GM18498 (cell line): ENCODE measurements at regions not wholly inside any gene's neighbourhood (a gene's known extent, or its start where the extent isn't known, plus 50 kb on each side); places are given as distances from the start of the nearest gene placed in this dataset.

Experiments
- ATAC-seq: cut with Tn5 transposase; IDR thresholded peaks from one replicate; pipeline ENCODE4 v1.9.1; 2021; ENCODE audit warnings: mild to moderate bottlenecking, moderate library complexity; ENCODE audit not compliant: unreplicated experiment

DNA sequence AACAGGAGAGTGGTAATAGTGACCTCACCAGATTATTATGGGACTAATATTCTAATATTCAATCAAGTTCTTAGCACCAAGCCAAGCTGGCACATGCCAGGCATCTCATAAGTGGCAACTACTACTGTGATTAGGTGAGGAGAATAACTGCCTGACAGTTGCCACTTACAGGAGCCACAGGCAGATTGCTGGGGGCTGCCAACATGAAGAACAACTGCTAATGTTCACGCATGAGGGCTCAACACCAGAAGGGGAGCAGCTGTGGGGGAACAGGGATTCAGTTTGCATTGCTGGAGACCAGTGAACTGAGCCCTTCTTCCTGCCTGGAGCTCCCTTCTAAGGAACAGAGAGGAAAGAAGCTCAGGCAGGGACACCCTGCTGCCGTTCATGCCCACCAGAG is 504.5 kb downstream of the FOXO1 start:
- no peak for ATAC-seq

DNA sequence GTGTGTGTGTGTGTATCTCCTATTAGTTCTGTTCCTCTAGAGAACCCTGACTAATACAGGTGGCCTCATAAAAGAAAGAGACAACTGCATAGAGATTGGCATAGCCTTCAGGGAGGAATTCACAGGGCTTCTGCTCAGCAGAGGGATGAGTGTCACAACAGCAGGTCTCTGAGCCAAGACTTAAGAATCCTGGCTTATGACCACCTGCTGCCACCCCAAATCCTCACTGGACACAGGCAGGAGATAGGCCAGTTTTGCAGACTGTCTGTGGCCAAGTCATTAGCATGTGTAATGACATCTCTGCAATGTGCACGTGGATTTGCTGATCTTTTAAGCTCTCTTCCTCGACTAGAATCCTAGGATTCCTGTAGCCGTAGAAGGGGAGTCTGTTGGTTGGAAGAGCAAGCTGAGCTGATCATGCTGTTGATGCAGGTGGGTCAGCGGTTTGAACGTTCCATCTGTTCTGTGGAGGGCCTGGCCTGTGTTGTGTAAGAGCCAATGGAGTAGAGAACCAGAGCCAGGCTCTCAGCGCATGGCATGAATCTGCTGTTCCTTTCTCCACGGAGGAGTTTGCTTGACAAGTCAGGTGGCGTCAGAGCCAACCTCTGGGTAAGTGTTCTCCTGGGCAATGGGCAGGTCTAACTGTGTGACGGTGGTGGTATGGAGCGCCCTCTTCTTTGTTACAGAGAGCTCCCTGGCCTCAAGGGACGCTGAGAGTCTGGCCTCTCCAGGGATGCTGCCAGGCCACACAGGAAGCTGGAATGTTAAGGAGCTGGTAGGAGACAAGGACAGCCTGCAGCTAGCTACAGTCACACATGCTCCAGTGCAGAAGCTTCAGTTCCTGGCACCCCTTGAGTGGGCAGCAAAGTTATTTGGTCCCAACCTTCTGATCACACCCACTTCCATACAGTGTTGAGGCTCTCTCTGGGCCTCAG is 503.1 kb downstream of the FOXO1 start:
- no peak for ATAC-seq

DNA sequence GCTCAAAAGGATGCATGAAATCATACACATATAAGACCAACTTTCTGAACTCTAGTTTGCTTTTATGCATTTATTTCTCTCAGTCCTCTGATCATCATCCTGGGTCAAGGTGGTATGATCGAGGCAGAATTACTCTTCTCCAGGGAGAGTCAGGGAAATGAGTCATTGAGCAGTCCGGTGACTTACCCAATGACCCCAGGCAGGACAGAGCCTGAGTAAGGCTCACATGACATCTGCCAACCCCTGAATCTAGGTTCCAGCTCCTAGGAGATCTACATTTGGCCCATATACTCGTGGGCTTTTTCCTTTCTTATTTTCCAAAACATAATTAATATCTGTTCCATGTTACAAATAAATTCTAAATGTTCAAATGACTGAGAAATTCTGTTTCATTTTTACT is 502.3 kb downstream of the FOXO1 start:
- ATAC-seq, result no peak

DNA sequence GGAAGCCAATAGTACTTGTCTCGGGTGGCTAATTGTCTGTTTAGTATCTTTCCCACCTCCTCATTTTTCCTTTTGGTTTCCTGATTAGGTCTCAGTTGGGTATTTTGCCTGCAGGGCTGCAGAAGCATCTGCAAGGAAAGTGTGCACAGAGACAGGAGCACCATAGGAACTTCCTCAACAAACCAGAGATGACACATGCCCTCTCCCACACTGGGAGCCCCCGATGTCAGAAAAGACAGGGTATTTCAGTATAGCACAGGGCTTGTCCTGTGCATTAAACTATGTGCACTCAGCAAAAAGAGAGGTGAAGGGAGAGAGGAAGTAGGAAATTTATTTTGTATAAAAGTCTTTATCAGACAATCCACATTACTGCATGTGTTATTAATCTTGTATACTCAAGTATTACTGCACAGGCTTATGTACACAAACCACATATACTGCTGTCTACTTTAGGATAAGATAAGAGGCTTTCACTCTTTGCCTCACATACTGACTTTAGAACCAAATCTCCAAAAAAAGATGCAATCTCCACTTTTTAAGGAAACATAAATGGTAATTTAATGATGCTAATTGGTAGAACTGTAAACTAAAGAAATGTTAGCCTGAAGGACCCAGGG is 501.0 kb downstream of the FOXO1 start:
- no peak for ATAC-seq

DNA sequence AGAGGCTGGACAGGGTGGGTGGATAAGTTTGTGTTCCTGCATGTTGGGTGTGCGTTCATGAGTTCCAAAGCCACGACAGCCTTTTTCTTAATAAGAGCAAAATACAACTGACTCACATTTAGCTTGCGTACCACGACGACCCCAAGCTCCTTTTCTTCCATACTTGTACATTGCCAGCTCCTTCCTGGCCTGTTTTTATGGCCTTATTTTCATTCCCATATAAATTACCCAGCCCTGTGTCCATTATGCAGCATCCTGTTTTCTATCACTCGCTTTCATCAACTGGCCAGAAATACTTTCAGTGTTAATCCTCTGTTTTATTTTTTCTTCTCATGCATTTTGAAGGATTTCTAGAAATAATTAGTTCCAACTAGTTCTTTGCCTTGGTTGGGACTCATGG is 499.1 kb downstream of the FOXO1 start:
- no peak for ATAC-seq

DNA sequence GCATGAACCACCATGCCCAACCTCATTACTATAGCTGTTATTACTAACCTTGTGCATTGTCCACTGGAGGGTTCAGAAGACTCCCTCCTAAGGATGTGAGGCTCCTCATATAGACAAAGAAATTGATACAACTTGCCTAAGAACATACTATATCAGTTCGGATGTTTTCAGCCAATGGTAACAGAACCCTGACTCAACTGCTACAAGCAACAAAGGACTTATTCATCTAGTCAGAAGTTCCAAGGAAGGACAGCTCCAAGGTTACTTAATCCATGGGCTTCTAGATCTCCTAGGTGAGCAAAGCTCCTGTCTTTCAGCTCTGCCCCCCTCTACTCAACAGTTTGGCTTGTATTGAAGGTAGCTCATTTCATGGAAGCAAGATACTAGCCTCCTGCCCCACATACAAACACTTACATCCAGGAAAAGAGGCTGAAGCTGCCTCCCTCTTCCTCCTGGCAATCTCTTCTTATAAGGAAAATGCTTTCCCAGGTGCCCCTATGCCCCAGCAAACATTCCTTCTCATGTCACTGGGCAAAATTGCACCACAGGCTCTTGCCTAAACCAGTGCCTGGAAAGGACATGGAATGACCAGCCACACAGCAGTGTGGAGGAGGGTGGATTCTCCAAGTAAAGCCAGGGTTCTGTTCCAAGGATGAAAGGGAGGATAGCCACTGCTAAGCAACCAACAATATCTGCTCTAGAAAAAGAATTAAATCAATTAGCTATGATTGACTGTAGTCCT is 497.8 kb downstream of the FOXO1 start:
- ATAC-seq, result no peak

DNA sequence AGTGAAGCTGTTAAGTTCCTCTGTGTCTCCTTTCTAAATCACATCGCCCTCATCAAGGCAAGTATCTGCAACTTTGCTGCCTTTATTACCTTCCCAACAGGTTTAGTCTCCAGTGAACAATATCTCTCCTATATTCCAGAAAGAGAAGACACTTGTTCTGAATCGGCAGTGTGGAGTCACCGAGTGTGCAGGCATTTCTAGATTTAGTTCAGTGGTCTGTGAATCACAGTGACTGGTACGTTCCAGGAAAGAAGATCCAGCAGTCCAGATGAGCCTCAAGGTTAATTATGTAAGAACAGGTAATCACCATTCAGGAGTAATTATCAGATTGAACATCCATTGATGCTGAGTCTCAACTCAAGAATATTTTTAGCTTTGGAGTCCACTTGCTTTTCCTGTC is 497.0 kb downstream of the FOXO1 start:
- ATAC-seq, result no peak

DNA sequence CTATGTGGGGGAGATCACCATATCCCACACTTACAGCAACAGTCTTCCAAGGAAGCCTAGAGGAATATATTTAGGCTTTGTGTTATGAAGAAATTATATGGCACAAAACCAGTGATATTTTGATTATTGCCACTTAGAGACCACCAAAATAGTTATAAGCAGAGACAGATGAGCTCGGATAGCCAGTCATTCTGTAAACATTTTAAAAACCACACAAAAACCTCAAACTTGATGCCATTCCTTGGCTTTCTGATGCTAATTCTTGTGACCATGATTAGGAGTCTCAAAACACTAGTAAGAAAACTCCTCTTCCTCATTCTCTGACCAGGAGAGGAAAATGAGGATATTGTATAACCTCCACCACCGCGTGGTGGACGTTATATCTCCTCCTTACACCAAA is 496.4 kb downstream of the FOXO1 start:
- no peak for ATAC-seq

DNA sequence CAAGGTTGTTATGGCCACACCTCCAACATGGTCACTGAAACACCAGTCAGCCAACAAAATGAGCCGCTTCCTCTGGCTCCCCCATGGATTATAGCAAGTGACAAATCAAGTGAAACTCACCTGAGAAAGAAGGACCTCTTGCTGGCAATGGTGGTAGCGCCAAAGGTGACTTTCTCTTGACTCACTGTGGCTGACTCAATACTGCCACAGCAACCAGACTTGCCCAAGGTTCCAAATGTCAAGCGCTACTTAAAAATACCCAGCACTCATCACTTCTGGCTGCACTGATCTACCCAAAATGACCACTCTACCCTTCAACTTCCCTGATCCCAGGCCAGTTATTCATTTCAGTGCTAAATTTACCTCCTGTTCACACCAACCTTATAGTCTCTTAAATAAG is 495.5 kb downstream of the FOXO1 start:
- ATAC-seq, result no peak

DNA sequence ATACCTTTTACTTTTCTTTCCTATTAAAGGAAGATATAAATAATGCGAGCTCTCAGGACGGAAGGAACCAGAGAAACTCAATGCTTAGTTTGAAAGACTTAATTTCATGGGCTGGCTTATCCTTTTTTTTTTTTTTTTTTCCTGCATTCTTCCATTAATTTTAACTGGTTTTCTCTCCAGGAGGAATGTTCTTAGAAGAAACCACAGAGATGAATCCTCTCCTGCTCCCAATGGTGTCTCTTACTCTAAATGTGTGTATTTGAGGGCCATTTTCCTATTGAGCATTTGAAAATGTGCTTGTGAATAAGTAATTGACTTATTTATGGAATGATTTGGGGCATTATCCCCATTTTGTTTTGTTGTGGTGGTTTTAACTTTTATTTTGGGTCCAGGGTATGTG is 494.9 kb downstream of the FOXO1 start:
- ATAC-seq, result no peak

DNA sequence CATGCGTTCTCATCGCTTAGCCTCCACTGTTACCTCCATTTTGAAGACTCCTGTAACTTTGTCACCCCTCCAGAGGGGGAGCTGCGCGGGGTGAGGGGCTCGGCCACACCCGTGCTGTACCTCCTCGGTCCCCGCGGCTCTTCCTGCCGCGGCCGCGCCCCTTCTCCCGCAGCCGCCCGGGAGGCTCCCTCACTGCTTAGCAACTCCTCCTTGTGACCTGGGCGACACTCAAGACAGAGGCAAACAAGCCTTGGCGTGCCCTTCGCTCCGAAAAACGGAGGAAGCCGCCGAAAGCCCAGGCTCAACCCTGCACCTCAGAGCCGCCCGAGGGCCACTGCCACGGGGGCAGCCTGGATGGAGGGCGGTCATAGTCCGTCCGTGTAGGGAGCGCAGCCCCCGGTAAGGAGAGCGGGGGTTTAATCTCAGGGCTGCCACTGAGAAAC is 494.3 kb downstream of the FOXO1 start:
- ATAC-seq, result no peak

DNA sequence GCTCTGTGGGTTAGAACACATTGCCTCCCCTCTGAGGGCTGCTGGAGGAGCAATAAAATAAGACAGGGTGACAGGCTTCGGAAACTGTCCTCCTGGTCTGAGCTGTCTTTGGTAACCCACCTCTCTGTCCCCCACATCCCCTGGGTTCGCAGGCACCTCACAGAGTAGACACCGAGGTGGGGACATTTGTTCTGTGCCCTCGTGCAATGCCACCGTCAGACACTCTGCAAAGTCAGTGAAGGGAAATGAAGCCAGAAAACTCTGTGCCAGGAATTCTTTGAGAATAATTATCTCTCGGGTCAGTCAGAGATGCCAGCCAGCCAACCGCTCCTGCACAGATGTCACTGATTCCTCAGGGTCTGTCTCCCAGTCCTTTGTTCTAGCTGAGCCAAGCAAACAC is 493.6 kb downstream of the FOXO1 start:
- no peak for ATAC-seq

DNA sequence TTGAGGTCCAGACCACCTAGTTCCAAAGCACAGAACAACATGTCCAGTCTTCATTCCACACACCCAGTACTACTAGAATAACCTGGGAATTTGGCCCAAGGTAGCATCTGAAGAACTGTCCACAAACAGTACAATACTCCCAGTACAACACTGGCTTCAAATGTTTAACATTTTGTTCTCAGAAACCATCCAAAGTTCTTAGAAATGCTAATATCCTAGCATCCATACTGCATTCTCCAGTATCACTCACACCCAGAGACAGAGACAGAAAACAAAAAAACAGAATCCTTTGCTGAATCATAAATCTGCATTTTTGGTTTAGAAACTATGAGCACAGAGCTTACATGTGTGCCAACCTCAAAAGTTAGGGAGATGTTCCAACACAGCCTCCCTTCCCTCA is 490.8 kb downstream of the FOXO1 start:
- ATAC-seq, result no peak

DNA sequence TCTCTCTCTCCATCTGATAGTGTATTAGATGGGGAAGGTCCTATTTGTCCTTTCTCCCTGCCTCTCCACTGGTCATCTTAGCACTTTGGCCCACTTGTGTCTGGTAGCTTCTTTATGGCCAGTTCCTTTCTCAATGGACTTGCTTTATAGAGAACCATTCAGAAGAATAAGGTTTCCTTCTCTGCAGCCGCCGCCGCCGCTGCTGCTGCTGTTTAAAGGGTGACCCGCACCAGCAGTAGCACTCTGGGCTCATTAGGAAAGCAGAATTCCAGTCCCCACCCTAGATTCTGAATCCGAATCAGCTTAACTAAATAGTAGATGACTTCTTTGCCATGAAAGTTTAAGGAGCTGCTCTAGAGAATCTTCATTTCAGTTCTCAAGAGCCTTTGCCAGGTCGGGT is 490.2 kb downstream of the FOXO1 start:
- ATAC-seq, result no peak

DNA sequence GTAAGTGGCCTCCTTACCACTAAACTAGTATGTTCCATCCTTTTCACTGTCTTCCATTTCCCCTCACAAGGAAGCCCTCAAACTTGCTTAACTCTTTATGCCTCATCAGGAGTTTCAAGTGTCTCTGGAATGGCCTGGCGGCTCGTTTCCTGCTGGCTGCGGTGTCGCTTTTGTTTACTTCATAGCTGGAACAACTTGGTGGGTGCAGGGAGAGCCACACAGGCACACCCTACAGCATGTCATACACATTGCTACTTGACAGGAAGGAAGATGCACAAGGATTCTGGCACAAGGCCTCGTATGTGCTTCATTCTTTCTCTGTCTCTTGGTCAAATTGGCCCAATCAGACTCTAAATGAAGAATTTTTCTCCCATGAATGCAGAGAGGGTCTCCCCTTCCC is 488.3 kb downstream of the FOXO1 start:
- ATAC-seq, result no peak

DNA sequence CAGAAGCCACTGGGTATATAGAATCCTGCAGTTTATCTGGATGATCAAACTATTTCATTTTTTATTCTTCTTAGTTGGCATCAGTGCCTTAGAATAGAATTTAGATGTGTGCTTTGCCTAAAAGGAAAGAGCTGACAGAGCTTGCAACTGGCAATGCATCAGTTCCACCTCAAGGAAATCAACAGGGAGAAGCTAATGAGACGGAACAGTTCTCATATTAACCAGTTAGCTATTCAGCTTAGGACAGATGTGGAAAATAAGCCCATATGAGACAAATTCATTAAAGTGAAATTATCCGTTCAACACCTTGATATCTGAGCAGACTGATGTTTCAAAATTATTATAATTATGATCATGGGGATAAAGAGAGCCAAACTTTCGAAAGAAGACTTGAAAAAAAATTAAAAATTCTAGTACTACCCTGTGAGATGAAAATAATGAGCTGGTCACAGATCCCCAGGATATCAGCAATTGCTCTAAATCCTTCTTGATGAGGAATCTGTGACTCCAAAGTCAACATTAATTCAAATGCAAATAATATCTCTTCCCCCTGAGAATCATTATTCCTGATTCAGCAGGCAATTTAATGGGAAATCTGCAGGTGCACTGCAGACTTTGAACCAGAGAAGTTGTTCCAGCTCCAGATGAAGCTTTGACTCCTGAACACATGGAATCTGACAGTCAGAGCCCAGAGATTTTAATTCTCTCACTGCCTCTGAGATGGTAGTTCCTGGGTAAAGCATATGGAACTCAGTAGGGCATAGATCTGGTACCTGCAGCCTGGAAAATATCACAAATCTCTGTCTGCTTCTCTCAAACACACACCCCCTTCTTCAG is 486.8 kb downstream of the FOXO1 start:
- no peak for ATAC-seq

DNA sequence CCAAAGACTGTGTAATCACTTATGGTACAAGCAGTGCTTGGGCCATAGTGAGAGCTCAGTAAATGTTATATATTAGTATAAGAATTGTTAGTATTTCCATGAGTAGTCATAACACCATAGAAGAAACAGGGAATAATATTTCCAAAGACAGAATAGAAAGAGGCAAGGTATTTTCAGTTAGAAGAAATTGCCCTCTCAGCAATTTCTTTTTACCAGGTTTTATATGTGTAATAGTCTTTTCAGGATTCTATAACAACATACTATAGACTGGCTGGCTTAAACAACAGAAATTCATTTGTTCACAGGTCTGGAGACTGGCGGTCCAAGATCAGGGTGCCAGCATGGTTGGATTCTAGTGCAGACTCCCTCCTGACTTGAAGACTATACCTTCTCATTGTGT is 485.7 kb downstream of the FOXO1 start:
- no peak for ATAC-seq

DNA sequence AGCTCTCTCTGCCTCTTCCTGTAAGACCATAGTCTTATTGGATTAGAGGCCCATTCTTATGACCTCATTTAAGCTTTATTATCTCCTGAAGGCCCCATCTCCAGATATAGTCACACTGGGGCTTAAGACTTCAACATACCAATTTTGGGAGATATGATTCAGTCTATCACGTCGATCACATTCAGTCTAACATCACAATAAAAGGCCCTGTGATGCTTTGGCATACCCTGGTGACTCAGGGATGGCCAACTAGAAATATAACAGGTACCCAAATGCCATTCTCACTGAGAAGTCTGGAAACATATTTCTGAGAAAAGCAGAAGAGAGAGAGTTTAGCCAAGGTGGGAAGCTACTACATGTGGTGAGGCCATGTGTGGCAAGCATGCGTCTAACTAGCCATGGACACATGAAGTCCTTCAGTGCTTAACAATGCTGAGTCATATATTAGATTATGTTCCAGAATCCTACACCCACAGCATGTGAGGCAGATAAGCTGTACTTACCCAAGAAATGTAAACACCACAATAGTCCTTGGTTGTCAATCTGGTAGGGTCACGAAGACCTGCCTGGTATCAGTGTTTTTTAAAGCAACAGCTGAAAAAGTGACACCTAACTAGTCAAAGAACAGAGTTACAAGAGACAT is 485.1 kb downstream of the FOXO1 start:
- no peak for ATAC-seq

DNA sequence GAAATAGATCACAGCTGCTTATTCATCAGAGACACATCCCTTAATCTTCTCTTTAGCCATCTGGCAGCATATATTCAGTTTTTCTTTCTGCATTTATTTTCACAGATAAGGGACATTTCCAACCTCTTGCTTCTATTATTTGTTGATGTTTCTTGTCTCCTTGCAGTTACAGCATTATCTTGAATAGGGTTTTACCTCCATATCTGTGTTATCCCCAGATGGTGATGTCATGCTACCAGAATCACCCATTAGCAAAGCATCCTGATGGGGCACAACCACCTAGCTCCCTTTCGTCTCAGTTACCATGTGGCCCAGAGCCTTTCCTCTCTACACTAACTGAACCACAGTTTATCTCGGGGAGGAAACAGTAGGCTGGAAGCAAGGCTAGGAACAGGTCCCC is 483.9 kb downstream of the FOXO1 start:
- ATAC-seq, result no peak

DNA sequence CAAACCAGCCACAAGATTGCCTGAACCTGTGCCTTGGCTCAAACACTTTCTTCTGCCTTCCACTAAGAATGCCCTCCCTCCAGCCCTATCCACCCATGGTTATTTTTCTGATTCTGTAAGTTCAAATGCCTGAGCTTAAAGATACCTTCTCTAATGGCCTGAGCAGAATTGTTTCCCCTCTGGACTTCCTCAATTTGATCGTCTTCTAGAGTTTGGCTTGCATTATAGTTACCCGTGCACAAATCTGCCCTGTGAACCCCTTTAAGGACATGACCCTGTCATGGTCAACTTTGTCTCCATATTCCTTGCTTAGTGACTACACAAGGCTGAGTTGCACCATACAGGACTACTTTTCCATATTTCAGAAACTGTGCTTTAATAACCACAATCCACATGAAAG is 481.0 kb downstream of the FOXO1 start:
- no peak for ATAC-seq
